Mucosa of descending colon (tissue), 3 donors: ENCODE measurements at regions not wholly inside any gene's neighbourhood (a gene's known extent, or its start where the extent isn't known, plus 50 kb on each side); places are given as distances from the start of the nearest gene placed in this dataset.

Experiments used
- ATAC-seq: fragments of 200-7000 bp; cut with Tn5 transposase; one replicate; pipeline ENCODE4 v1.9.1; 2020; ENCODE audit warnings: mild to moderate bottlenecking, moderate library complexity
- DNase-seq, 3 donors: peaks; one replicate each; pipeline ENCODE4 v3.0.0-alpha.2; 2020
- H3K36me3 ChIP-seq: fragments of 200-600 bp; one replicate; pipeline ENCODE4 v1.8.0; 2021; ENCODE audit warnings: low read depth, mild to moderate bottlenecking
- H3K4me1 ChIP-seq: fragments of 200-600 bp; one replicate; pipeline ENCODE4 v1.8.0; 2021; ENCODE audit warnings: low read depth, mild to moderate bottlenecking
- H3K4me3 ChIP-seq: fragments of 200-600 bp; one replicate; pipeline ENCODE4 v1.8.0; 2021; ENCODE audit warnings: mild to moderate bottlenecking
- H3K9me3 ChIP-seq: fragments of 200-600 bp; one replicate; pipeline ENCODE4 v1.8.0; 2021; ENCODE audit warnings: mild to moderate bottlenecking
- intact Hi-C, 2 donors: fragments of 100-400 bp; cut with DNase I in 1 of 2; cut with micrococcal nuclease in 1 of 2; formaldehyde crosslinking; loops; one replicate each; pipeline versions ENCODE4 v1.11.0 to v1.11.1; 2022; cut with DNase I, micrococcal nuclease
- TF ChIP-seq, protein P1 (sequence below): fragments of 200-600 bp; IDR thresholded peaks from one replicate; pipeline ENCODE4 v1.8.0; 2022; ENCODE audit warnings: antibody characterized with exemption, mild to moderate bottlenecking
- donor health status: DM: no; HTN: no; CAD: no; lungs with moderate emphysema.
- donor health status: DM: no; HTN: no; CAD: no.
- donor health status: DM: no; HTN: yes; CAD: no.

DNA sequence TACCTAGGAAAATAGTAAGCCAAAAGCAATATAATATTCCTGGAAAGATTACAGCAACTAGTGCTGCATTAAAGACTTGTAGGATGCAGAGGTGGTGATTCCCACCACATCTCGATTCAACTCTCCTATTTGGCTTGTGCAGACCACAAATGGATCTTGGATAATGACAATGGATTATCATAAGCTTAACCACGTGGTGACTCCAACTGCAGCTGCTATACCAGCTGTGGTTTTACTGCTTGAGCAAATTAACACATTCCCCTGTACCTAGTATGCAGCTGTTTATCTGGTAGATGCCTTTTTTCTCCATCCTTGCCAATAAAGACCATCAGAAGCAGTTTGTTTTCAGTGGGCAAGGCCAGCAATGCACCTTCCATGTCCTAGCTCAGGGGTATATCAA lies 542.7 kb upstream of the ADGRL4 start:
- H3K9me3 ChIP-seq, result no peaks in the 10 kb centered on the region
- H3K36me3 ChIP-seq, result no peaks in the 10 kb centered on the region
- intact Hi-C loops, result no loop called here
- H3K4me1 ChIP-seq, result no peaks in the 10 kb centered on the region
- no peak for DNase-seq
- H3K4me3 ChIP-seq, result no peak overlapping the region
- ATAC-seq, result no peak
- TF ChIP-seq, protein P1, sequence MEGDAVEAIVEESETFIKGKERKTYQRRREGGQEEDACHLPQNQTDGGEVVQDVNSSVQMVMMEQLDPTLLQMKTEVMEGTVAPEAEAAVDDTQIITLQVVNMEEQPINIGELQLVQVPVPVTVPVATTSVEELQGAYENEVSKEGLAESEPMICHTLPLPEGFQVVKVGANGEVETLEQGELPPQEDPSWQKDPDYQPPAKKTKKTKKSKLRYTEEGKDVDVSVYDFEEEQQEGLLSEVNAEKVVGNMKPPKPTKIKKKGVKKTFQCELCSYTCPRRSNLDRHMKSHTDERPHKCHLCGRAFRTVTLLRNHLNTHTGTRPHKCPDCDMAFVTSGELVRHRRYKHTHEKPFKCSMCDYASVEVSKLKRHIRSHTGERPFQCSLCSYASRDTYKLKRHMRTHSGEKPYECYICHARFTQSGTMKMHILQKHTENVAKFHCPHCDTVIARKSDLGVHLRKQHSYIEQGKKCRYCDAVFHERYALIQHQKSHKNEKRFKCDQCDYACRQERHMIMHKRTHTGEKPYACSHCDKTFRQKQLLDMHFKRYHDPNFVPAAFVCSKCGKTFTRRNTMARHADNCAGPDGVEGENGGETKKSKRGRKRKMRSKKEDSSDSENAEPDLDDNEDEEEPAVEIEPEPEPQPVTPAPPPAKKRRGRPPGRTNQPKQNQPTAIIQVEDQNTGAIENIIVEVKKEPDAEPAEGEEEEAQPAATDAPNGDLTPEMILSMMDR, result no peak

DNA sequence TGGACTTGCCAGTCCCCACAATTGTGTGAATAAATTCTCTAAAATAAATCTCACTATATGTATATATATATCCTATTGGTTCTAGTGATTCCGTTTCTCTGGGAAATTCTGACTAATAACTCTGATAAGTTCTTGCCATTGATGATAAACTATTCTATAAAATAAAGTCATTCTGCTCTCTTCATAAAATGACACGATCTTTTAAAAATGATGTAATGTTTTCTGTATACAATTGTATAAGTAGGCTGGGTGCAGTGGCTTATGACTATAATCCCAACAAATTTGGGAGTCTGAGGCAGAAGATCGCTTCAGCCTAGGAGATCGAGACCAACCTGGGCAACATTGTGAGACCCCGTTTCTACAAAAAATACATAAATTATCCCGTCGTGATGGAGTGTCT lies 541.0 kb upstream of the ADGRL4 start:
- H3K4me1 ChIP-seq, result no peaks in the 10 kb centered on the region
- H3K36me3 ChIP-seq, result no peaks in the 10 kb centered on the region
- TF ChIP-seq, protein P1, result no peak
- DNase-seq (no peak), ATAC-seq (no peak)
- H3K9me3 ChIP-seq, result no peaks in the 10 kb centered on the region
- intact Hi-C loops, result no loop called here
- H3K4me3 ChIP-seq, result no peak overlapping the region

DNA sequence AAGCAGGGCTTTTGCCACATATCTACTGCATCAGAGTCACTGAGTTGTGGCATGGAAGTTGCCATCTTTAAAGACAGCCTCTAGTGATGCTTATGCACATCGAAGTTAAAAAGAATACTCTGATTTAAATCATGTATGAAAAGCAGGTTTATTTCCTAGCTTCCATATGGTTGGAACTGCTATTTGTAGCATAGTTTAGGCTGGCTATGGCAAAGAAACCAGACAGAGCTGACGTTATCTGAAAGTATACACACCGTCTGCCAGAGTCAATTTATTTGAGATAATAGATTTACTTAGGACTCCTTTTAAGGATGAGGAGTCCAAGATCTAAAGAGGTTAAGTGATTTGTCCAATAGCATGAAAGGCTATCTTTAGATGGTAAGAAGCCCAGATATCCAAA lies 536.9 kb upstream of the ADGRL4 start:
- ATAC-seq, result no peak
- Histone ChIP-seq H3K9me3 (no peaks in the 10 kb centered on the region), H3K4me1 (no peaks in the 10 kb centered on the region), H3K36me3 (no peaks in the 10 kb centered on the region), H3K4me3 (no peak overlapping the region)
- TF ChIP-seq, protein P1, result no peak
- intact Hi-C loops, result no loop called here
- no peak for DNase-seq

DNA sequence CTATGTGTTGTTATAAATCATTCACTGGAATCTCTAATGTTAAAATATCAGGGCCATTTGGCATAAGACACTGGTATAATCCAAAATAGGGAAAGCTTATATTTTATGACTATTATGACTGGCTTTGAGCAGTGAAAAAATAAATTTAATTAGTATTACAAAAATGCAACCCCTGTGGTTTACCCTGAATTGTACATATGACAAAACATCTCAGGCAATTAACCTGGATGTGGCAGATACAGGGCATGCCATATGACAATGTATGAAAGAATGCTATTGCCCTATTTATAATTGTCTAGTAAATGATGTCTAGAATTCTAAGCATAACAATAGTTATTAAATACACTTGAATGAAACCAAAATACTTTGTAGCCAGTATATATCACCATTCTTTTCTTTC lies 532.5 kb upstream of the ADGRL4 start:
- H3K36me3 ChIP-seq, result no peaks in the 10 kb centered on the region
- DNase-seq (no peak), ATAC-seq (no peak)
- TF ChIP-seq, protein P1, result no peak
- intact Hi-C loops, result no loop called here
- H3K4me1 ChIP-seq, result no peaks in the 10 kb centered on the region
- H3K4me3 ChIP-seq, result no peak overlapping the region
- H3K9me3 ChIP-seq, result no peaks in the 10 kb centered on the region

DNA sequence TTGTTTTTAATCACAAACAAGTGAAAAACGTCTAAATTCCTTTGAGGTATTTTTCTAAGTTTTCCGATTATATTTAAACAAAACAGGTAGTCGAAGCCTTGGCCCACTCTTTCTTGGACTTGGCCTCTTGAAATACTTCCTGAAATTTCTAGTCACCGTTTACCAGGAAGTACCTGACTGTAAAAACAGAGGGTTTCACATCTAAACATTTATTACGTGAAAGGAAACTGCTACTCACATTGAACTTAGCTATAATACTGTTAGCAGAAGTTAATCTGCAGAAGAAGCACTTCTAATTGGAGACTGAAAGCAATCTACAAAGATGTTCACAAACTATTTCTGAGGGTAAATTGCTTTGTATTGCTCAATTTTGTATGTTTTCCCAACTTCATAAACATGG lies 526.0 kb upstream of the ADGRL4 start:
- Histone ChIP-seq H3K4me3 (no peak overlapping the region), H3K9me3 (no peaks in the 10 kb centered on the region), H3K4me1 (no peaks in the 10 kb centered on the region), H3K36me3 (no peaks in the 10 kb centered on the region)
- TF ChIP-seq, protein P1, result no peak
- no peak for DNase-seq
- ATAC-seq, result no peak
- intact Hi-C loops, result no loop called here

DNA sequence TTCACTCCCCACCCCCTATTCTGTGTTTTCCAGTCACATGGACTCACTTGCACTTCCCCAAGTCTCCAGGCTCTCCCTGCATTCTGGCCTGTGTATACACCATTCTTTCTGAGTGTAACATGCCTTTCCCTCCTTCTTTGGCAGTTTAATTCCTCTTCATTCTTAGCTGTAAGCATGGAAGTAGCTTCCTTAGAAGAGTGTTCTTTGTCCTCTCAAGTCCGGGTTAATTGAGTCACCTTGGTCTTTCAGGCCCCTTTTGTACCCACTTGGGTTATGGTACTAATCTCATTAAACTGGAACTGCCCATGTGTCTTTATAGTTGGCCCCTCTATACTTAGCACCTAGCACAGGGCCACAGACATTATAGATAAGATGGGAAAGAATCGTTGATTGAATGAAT lies 525.3 kb upstream of the ADGRL4 start:
- TF ChIP-seq, protein P1, result no peak

More for the DNA sequence above, 525.3 kb upstream of the ADGRL4 start:
- no peaks in the 10 kb centered on the region for H3K9me3 ChIP-seq
- DNase-seq (no peak), ATAC-seq (no peak)
- no peaks in the 10 kb centered on the region for H3K4me1 ChIP-seq
- intact Hi-C loops, result no loop called here
- no peak overlapping the region for H3K4me3 ChIP-seq
- H3K36me3 ChIP-seq, result no peaks in the 10 kb centered on the region
